ENCODE measurements at regions not wholly inside any gene's neighbourhood (a gene's known extent, or its start where the extent isn't known, plus 50 kb on each side); places are given as distances from the start of the nearest gene placed in this dataset.

- TF ChIP-seq CTCF (conservative IDR thresholded peaks at IDR 0.05; ENCODE audit: low read depth in 2 of 2) (no peak), ZNF462 (CRISPR knock-in tag; IDR thresholded peaks at IDR 0.05) (no peak), EZH2 (IDR thresholded peaks at IDR 0.05; ENCODE audit: low read depth, unreplicated experiment) (no peak), POLR2AphosphoS5 (IDR thresholded peaks at IDR 0.05; ENCODE audit: low read depth) (no peak), NANOG (IDR thresholded peaks at IDR 0.05; ENCODE audit: borderline replicate concordance) (no peak), EZH2phosphoT487 (IDR thresholded peaks at IDR 0.05; ENCODE audit: unreplicated experiment) (no peak), JUNB (IDR thresholded peaks at IDR 0.05; ENCODE audit: unreplicated experiment) (no peak), STAT1 (IDR thresholded peaks at IDR 0.05; ENCODE audit: unreplicated experiment) (no peak), ZNF114 (CRISPR knock-in tag; IDR thresholded peaks at IDR 0.05) (no peak), CREB1 (CRISPR knock-in tag; IDR thresholded peaks at IDR 0.05; ENCODE audit: low read depth) (no peak), ZNF331 (CRISPR knock-in tag; IDR thresholded peaks at IDR 0.05; ENCODE audit: low read depth) (no peak)
- TF ChIP-seq, protein P1, sequence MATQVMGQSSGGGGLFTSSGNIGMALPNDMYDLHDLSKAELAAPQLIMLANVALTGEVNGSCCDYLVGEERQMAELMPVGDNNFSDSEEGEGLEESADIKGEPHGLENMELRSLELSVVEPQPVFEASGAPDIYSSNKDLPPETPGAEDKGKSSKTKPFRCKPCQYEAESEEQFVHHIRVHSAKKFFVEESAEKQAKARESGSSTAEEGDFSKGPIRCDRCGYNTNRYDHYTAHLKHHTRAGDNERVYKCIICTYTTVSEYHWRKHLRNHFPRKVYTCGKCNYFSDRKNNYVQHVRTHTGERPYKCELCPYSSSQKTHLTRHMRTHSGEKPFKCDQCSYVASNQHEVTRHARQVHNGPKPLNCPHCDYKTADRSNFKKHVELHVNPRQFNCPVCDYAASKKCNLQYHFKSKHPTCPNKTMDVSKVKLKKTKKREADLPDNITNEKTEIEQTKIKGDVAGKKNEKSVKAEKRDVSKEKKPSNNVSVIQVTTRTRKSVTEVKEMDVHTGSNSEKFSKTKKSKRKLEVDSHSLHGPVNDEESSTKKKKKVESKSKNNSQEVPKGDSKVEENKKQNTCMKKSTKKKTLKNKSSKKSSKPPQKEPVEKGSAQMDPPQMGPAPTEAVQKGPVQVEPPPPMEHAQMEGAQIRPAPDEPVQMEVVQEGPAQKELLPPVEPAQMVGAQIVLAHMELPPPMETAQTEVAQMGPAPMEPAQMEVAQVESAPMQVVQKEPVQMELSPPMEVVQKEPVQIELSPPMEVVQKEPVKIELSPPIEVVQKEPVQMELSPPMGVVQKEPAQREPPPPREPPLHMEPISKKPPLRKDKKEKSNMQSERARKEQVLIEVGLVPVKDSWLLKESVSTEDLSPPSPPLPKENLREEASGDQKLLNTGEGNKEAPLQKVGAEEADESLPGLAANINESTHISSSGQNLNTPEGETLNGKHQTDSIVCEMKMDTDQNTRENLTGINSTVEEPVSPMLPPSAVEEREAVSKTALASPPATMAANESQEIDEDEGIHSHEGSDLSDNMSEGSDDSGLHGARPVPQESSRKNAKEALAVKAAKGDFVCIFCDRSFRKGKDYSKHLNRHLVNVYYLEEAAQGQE (IDR thresholded peaks at IDR 0.05; ENCODE audit: unreplicated experiment) = no peak
- TF ChIP-seq, protein P2, sequence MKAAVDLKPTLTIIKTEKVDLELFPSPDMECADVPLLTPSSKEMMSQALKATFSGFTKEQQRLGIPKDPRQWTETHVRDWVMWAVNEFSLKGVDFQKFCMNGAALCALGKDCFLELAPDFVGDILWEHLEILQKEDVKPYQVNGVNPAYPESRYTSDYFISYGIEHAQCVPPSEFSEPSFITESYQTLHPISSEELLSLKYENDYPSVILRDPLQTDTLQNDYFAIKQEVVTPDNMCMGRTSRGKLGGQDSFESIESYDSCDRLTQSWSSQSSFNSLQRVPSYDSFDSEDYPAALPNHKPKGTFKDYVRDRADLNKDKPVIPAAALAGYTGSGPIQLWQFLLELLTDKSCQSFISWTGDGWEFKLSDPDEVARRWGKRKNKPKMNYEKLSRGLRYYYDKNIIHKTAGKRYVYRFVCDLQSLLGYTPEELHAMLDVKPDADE (IDR thresholded peaks at IDR 0.05) = no peak
Measured at GRCh38 chr3:20256144-20256543, 70.1 kb upstream of the SGO1 start.
